ENCODE measurements at regions not wholly inside any gene's neighbourhood (a gene's known extent, or its start where the extent isn't known, plus 50 kb on each side); places are given as distances from the start of the nearest gene placed in this dataset.
"Not testable (repeated sequence)": the region's sequence is repeated elsewhere in the genome, so short reads cannot be mapped to it uniquely, and the experiment has no call there.

DNA sequence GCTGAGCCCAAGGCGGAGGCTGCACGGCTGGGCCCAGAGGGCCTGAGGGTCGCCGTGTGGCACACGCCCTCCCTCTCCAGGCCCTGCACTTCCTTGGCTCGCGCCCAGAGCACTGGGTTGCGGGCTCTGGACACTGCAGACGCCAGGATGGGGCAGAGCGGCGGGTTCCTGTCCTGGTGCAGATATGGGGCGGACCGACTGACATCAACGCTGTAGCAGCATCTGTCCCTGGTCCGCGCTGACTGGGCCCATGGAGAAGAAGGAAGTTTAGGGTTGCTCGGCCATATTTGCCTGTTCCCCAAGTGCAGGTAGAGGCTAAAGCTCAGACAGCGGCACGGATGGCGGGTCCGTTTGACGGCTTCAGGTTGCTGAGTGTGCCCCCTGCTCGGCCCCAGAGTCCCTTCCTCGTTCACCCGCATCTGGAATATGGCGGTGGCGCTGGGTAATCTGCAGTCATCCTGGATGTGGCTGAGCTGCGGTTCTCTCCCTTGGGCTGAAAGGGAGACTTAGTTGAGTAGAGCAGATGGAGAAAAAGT is 116.1 kb downstream of the OR13A1 start:
- no peak for DNase-seq

- no peak for DNase-seq
These were observed 114.1 kb downstream of the OR13A1 start for GRCh38 chr10:45201271-45201670.

DNA sequence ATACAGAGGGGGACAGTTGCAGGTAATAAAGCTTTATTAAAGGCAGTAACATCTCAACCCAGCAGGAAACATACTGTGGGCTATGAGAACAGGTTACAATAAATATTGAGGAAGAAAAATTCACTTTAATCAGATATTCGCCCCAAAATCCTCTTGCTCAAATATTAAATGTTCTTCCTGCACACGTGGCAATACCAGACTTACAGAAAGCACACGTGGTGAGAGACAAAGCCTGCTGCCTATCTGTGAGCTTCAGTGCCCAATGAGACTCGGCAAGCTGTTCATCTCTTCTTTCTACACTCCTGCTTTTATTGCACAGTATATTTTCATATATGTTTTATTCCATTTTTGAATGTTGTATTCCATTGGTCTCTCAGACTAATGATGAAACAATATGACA is 113.2 kb downstream of the OR13A1 start:
- DNase-seq: no peak

DNA sequence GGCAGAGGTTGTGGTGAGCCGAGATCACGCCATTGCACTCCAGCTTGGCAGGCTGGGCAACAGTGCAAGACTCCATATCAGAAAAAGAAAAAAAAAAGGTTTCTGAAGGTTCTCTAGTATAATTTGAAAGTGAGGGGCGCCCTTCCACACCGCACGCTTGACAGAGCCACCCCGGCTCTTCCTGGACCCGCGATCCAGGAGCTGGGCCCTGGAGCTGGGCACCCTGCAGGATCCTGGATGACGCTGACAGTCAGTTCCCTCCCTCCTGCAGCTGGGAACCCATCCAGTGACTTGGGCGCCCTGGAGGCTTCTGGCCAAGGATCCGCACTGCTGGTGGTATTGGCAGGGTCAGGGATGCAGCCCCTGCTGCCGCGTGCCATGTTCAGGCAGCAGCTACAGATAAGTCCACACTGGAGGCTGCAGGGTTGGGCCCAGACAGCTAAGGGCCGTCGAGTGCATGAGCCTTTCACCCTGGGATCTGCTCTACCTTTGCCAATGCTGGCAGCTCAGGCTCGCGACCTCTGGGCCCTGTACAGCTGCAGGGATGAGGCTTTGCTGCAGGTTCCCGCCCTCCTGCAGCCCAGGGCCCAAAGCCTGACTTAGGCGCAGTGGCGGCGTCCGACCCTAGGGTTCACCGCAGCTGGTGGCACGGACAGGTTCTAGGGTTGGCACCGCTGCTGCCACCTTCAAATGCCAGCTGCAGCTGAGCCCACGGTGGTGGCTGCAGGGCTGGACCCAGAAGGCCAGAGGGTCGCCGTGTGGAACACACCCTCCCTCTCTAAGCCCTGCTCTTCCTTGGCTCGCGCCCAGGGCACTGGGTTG is 110.2 kb downstream of the OR13A1 start:
- no peak for DNase-seq

DNA sequence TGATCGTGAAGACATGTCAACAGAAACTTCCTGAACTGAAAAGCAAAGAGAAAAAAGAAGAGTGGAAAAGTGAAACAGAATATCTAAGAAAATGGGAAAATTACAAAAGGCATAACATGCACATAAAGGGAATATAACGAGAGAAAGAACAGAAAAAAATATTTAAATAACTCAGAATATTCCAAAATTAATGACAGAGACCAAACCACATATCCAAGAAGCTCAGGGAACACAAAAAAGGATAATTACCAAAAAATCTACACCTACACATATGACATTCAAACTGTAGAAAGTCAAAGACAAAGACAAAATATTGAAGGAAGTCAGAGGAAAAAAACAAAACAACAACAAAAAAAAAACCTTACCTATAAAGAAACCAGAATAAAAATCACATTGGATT is 105.5 kb downstream of the OR13A1 start:
- no peak for DNase-seq

DNA sequence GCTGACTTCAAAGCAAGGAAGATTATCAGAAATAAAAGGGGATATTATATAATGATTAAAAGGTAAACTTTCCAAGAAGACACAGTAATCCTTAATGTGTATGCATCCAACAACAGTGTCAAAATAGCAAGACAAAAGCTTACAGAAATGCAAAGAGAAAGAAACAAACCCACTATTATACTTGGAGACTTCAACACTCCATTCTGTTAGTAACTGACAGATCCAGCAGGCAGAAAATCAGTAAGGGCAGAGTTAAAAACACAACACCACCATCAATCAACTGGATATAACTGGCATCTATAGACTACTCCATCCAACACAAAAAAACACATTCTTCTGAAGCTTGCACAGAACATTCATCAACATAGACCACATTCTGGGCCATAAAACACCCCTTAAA is 103.8 kb downstream of the OR13A1 start:
- DNase-seq: no peak

DNA sequence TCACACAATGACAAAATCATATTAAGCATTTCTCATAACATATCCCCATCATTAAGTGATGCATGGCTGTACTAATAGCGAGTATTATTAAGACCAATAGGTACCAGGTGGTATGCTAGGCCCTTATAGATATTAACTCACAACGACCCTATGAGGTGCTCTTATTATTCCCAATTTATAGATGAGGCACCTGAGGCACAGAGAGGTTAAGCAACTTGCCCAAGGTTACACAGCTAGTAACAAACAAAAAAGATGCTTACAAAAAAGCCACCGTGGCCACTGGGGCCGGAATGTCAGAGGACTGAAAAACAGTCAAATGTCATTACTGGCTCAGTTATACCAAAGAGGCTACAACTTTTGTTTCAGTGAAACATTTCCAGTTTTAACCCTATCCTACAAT is 96.0 kb downstream of the OR13A1 start:
- no peak for DNase-seq

DNA sequence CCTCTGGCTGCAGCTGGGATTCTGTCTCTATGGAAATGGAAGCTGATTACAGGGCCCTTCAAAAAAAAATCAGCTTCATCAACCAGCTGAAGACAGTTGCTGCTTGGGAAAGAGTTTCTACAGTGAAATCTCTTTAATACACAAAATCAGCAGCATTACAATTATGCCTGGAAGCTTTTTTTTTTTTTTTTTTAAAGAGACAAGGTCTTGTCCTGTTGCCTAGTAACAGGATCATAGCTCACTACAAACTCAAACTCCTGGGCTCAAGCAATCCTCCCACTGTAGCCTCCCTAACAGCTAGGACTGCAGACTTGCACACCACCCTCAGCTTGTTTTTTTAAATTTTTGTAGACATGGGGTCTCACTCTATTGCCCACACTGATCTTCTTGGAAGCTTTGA is 94.5 kb downstream of the OR13A1 start:
- DNase-seq: no peak

GRCh38 chr10:45224219-45224841 is 91.1 kb downstream of the OR13A1 start:
- DNase-seq: no peak

- DNase-seq: no peak
These were observed 88.4 kb downstream of the OR13A1 start for GRCh38 chr10:45227042-45227441.

- DNase-seq: no peak
These were observed 88.0 kb downstream of the OR13A1 start for GRCh38 chr10:45227456-45227855.

DNA sequence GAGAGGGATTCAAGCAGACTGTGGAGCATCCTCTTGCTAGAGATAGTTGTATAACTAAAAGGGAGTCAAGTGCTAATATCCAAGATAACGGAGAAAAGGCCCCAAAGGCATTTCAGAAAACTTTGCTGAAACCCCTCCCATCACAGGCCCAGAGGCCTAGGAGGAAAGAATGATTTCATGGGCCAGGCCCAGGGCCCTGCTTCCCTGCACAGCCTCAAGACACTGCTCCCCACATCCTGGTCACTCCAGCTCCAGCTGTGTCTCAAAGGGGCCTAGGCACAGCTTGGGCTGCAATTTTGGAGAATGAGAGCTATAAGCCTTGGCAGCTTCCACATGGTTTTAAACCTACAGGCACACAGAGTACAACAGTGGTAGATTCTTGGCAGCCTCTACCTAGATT is 85.6 kb downstream of the OR13A1 start:
- DNase-seq: no peak

- DNase-seq: peak; percentile 58 to 66
These were observed 80.1 kb downstream of the OR13A1 start for GRCh38 chr10:45235260-45235769.

- DNase-seq: no peak
These were observed 79.6 kb downstream of the OR13A1 start for GRCh38 chr10:45235798-45236220.

- no peak for DNase-seq
These were observed 76.5 kb downstream of the OR13A1 start for GRCh38 chr10:45238896-45239295.

- no peak for DNase-seq
These were observed 75.8 kb downstream of the OR13A1 start for GRCh38 chr10:45239642-45240041.

DNA sequence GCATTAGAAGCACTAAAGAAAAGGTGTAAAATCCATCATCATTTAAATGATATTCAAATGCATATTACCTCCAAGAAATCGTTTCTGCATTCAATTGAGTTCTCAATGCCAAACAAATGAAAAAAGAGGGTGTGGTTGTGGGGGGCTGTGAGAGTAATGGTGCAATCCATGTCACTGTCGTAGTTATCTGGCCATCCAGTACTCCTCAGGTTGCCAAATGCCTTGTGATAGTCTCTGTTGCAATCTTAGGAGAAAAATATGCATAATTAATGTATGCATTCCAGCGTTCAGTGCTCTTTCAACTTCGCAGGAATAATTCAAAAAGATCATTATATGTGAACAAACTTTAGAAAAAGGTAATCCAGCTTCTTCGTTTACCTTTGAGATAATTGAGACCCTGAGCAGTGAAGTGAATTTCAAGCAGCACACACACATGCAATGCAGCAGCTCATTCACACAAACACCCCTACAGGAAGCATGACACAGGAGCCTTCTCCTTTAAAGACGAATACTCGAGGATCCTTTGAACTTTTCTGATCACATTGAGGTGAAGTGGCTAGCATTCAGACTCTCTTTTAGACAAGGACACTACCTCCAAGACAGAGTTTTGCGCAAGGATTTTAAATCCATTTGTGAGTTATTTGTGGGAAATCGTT is 73.4 kb downstream of the OR13A1 start:
- DNase-seq: no peak

DNA sequence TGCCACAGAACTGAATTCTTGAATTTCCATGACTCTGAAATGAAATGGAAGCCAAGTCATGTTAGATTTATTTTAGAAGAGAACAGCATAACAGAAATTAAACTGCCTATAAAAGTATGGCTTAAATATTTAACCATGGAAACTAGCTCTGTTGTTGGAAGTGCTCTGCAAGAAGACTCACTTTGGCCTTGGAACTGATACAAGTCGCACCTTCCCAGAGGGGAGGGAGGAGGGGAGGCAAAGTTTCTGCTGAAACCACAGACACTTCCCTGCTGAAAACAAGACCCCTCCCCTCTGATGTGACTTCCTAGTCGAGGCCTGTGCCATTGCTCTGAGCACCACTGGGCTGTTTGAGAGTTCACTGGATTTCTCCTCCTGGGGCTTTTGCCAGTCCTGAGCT is 72.1 kb downstream of the OR13A1 start:
- DNase-seq: no peak

GRCh38 chr10:45246522-45246921 is 68.9 kb downstream of the OR13A1 start:
- no peak for DNase-seq

DNA sequence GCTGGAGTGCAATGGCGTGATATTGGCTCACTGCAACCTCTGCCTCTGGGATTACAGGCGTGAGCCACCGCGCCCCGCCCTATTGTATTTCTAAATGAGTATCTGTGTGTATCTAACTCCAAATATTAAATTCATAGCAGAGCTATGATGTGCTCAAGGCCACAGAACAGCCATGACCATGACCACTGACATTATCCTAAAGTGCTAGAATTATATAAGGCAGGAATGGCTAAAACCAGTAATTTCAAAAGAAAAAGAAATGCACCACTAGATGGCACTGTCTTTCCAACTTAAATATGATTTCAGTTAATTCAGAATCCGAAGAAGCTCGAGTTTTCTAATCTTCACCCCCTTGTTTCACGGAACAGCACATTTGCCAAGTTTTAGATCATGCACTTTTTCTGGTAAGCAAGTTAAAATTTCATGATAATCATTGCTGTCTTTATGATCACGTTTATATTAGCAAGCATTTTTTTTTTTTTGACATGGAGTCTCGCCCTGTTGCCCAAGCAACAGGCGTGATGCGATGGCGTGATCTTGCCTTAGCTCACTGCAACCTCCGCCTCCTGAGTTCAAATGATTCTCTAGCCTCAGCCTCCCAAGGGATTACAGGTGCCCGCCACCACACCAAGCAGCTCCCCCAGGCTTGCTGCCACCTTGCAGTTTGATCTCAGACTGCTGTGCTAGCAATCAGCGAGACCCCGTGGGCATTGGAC is 65.3 kb downstream of the OR13A1 start:
- no peak for DNase-seq

GRCh38 chr10:45250694-45251075 is 64.7 kb downstream of the OR13A1 start:
- DNase-seq: not testable (repeated sequence)

Measured in activated CD4-positive, alpha-beta T cell treated with anti-CD3 and anti-CD28 coated beads, Interleukin-2, amount 50 U/mL, for 48 hours (primary cell).